Endometrial microvascular endothelial cells (primary cell): ENCODE measurements at regions not wholly inside any gene's neighbourhood (a gene's known extent, or its start where the extent isn't known, plus 50 kb on each side); places are given as distances from the start of the nearest gene placed in this dataset.
"Not testable (repeated sequence)": the region's sequence is repeated elsewhere in the genome, so short reads cannot be mapped to it uniquely, and the experiment has no call there.

Experiments
- in situ Hi-C: cut with HindIII; loops from 2 replicates; pipeline ENCODE4 v1.10.0; 2017; ENCODE audit warnings: low sequenced_read_pairs, low pct_unique_long_range_greater_than_20kb; ENCODE audit errors: inconsistent ontology term

- in situ Hi-C loops, result no loop called here
These were observed 666.0 kb upstream of the NR2F2 start for GRCh38 chr15:95664450-95664849.

- in situ Hi-C loops, result no loop called here
These were observed 661.2 kb upstream of the NR2F2 start for GRCh38 chr15:95669146-95669922.

GRCh38 chr15:95674031-95674430 is 656.5 kb upstream of the NR2F2 start:
- in situ Hi-C loops, result no loop called here

- in situ Hi-C loops, result no loop called here
These were observed 654.0 kb upstream of the NR2F2 start for GRCh38 chr15:95676500-95676899.

- in situ Hi-C loops, result no loop called here
These were observed 650.5 kb upstream of the NR2F2 start for GRCh38 chr15:95679847-95680582.

GRCh38 chr15:95680728-95681127 is 649.8 kb upstream of the NR2F2 start:
- in situ Hi-C loops, result no loop called here

- in situ Hi-C loops, result no loop called here
These were observed 648.5 kb upstream of the NR2F2 start for GRCh38 chr15:95681836-95682544.

GRCh38 chr15:95684126-95684525 is 646.4 kb upstream of the NR2F2 start:
- in situ Hi-C loops, result no loop called here

- in situ Hi-C loops, result no loop called here
These were observed 645.8 kb upstream of the NR2F2 start for GRCh38 chr15:95684693-95685115.

GRCh38 chr15:95687061-95687460 is 643.4 kb upstream of the NR2F2 start:
- in situ Hi-C loops, result no loop called here

GRCh38 chr15:95687686-95688085 is 642.8 kb upstream of the NR2F2 start:
- in situ Hi-C loops, result no loop called here

- in situ Hi-C loops, result no loop called here
These were observed 639.7 kb upstream of the NR2F2 start for GRCh38 chr15:95690631-95691340.

GRCh38 chr15:95693917-95694316 is 636.6 kb upstream of the NR2F2 start:
- in situ Hi-C loops, result no loop called here

GRCh38 chr15:95698230-95698629 is 632.3 kb upstream of the NR2F2 start:
- in situ Hi-C loops, result no loop called here

GRCh38 chr15:95698951-95699350 is 631.5 kb upstream of the NR2F2 start:
- in situ Hi-C loops, result no loop called here

GRCh38 chr15:95699578-95699977 is 630.9 kb upstream of the NR2F2 start:
- in situ Hi-C loops, result no loop called here

GRCh38 chr15:95700692-95701091 is 629.8 kb upstream of the NR2F2 start:
- in situ Hi-C loops, result not testable (repeated sequence)

- in situ Hi-C loops, result no loop called here
These were observed 629.1 kb upstream of the NR2F2 start for GRCh38 chr15:95701410-95701809.
